ENCODE measurements at regions not wholly inside any gene's neighbourhood (a gene's known extent, or its start where the extent isn't known, plus 50 kb on each side); places are given as distances from the start of the nearest gene placed in this dataset.
"Not testable (repeated sequence)": the region's sequence is repeated elsewhere in the genome, so short reads cannot be mapped to it uniquely, and the experiment has no call there.

- H3K4me3 ChIP-seq (ENCODE audit: low read depth, low read length); DNase-seq (ENCODE audit: low read depth, low spot score); POLR2A ChIA-PET; CTCF ChIA-PET: not testable (repeated sequence)
Measured at GRCh38 chr2:88802026-88802425, 110.6 kb downstream of the RPIA start.

GRCh38 chr2:88807237-88807962 lies 115.9 kb downstream of the RPIA start:
- no peak for TF ChIP-seq CTCF (IDR thresholded peaks at IDR 0.05; ENCODE audit: insufficient read depth, low read length, missing control alignments)
- ChIA-PET CTCF (no interaction called here), POLR2A (no interaction called here)
- no peak for DNase-seq (ENCODE audit: low read depth, low spot score)
- H3K4me3 ChIP-seq (ENCODE audit: low read depth, low read length): no peak overlapping the region

- H3K4me3 ChIP-seq (ENCODE audit: low read depth, low read length): no peak overlapping the region
- POLR2A ChIA-PET: no interaction called here
- TF ChIP-seq CTCF (IDR thresholded peaks at IDR 0.05; ENCODE audit: insufficient read depth, low read length, missing control alignments): no peak
- CTCF ChIA-PET: no interaction called here
- no peak for DNase-seq (ENCODE audit: low read depth, low spot score)
Measured at GRCh38 chr2:88808083-88808482, 116.6 kb downstream of the RPIA start.

- no peak for DNase-seq (ENCODE audit: low read depth, low spot score)
- no peak overlapping the region for H3K4me3 ChIP-seq (ENCODE audit: low read depth, low read length)
- no peak for TF ChIP-seq CTCF (IDR thresholded peaks at IDR 0.05; ENCODE audit: insufficient read depth, low read length, missing control alignments)
- CTCF ChIA-PET: no interaction called here
- POLR2A ChIA-PET: no interaction called here
Measured at GRCh38 chr2:88808652-88809051, 117.2 kb downstream of the RPIA start.

GRCh38 chr2:88809216-88809615 lies 117.7 kb downstream of the RPIA start:
- no peak for DNase-seq (ENCODE audit: low read depth, low spot score)
- no peak overlapping the region for H3K4me3 ChIP-seq (ENCODE audit: low read depth, low read length)
- no peak for TF ChIP-seq CTCF (IDR thresholded peaks at IDR 0.05; ENCODE audit: insufficient read depth, low read length, missing control alignments)
- ChIA-PET POLR2A (no interaction called here), CTCF (no interaction called here)

GRCh38 chr2:88810017-88810416 lies 118.5 kb downstream of the RPIA start:
- CTCF ChIA-PET: no interaction called here
- DNase-seq (ENCODE audit: low read depth, low spot score): no peak
- POLR2A ChIA-PET: no interaction called here
- TF ChIP-seq CTCF (IDR thresholded peaks at IDR 0.05; ENCODE audit: insufficient read depth, low read length, missing control alignments): no peak
- H3K4me3 ChIP-seq (ENCODE audit: low read depth, low read length): no peak overlapping the region

- TF ChIP-seq CTCF (IDR thresholded peaks at IDR 0.05; ENCODE audit: insufficient read depth, low read length, missing control alignments): no peak
- no peak for DNase-seq (ENCODE audit: low read depth, low spot score)
- POLR2A ChIA-PET: no interaction called here
- H3K4me3 ChIP-seq (ENCODE audit: low read depth, low read length): no peak overlapping the region
- CTCF ChIA-PET: no interaction called here
Measured at GRCh38 chr2:88810488-88810887, 119.0 kb downstream of the RPIA start.

Measured in AG04449 (cell line).